ENCODE measurements at regions not wholly inside any gene's neighbourhood (a gene's known extent, or its start where the extent isn't known, plus 50 kb on each side); places are given as distances from the start of the nearest gene placed in this dataset.

DNA sequence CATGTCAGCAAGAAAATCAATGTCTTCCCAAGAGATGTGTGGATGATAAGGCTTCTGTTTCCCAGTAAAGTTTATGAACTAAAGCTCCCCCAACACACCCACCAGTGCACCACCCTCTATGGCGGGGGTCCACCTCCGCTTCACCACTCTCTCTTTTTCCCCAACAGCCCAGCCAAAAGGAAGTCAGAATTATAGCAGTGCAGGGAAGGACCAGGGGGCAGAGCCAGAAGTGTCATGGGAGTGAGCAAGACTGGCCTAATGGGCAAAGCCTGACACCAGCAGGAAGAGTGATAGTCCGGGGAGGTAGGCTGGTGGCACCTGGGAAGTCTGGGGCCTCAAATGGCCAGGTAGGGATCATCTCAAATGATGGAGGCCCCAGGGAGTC, 167.7 kb downstream of the ZFP36L2 start:
- TF ChIP-seq, protein P1, sequence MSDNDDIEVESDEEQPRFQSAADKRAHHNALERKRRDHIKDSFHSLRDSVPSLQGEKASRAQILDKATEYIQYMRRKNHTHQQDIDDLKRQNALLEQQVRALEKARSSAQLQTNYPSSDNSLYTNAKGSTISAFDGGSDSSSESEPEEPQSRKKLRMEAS (IDR thresholded peaks at IDR 0.05; ENCODE audit: low read depth, low read length) = no peak
- TF ChIP-seq MYC (IDR thresholded peaks at IDR 0.05; ENCODE audit: low read depth, low read length) (no peak), POLR2A (IDR thresholded peaks at IDR 0.05; ENCODE audit: extremely low read depth, insufficient read length) (no peak)
- TF ChIP-seq, protein P2, sequence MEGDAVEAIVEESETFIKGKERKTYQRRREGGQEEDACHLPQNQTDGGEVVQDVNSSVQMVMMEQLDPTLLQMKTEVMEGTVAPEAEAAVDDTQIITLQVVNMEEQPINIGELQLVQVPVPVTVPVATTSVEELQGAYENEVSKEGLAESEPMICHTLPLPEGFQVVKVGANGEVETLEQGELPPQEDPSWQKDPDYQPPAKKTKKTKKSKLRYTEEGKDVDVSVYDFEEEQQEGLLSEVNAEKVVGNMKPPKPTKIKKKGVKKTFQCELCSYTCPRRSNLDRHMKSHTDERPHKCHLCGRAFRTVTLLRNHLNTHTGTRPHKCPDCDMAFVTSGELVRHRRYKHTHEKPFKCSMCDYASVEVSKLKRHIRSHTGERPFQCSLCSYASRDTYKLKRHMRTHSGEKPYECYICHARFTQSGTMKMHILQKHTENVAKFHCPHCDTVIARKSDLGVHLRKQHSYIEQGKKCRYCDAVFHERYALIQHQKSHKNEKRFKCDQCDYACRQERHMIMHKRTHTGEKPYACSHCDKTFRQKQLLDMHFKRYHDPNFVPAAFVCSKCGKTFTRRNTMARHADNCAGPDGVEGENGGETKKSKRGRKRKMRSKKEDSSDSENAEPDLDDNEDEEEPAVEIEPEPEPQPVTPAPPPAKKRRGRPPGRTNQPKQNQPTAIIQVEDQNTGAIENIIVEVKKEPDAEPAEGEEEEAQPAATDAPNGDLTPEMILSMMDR (IDR thresholded peaks at IDR 0.05; ENCODE audit: low read depth, low read length) = no peak
- DNase-seq (ENCODE audit: low read depth) = no peak
- no peak overlapping the region for H3K4me3 ChIP-seq (ENCODE audit: low read depth, low read length)

DNA sequence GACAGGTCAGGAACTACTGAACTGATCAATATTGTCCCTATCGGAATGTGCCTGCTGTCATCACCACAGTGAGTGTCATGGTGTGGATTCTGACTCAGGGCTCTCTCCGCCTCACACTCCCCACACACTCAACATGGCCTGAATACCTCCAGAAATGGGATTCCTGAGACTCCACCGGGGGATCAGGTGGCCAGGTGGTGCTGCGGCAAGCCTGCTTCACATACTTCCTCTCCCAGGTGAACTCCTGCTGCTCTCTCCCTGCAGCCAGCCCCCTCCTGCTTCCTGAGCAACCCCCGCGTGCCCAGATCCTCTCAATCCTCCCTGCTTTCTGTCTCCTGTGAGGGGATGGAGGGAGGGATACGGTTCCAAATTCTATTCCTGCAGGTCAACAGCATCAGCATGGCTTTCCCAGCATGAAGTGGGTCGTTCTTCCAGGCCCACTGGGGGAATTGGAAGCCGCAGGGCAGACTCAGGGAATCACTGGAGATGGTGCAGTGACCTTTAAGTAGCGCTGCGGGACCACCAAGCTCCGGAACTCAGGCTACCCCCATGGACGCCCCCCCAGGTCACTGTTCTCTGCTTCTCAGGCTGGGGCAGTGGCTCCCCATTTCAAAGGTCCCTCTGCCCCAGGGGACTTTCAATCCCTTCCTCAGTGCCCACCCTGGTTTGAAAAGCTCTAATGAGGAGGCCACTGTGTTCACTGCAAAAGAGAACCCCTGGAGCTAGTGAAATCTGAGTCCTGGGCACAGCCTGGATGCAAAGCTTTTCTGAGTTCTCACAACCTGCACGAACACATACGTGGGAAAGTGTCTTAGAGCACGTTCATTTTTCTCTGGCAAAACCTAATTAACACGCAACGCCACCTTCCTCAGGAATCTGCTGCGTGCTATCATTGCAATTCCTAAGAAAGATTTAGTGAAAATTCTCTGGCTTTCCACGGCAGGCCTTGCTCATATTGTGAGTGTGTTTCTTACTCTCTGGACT, 168.4 kb downstream of the ZFP36L2 start:
- TF ChIP-seq MYC (IDR thresholded peaks at IDR 0.05; ENCODE audit: low read depth, low read length) (no peak), POLR2A (IDR thresholded peaks at IDR 0.05; ENCODE audit: extremely low read depth, insufficient read length) (no peak)
- TF ChIP-seq, protein P1 (IDR thresholded peaks at IDR 0.05; ENCODE audit: low read depth, low read length) = no peak
- TF ChIP-seq, protein P2 (IDR thresholded peaks at IDR 0.05; ENCODE audit: low read depth, low read length) = no peak
- H3K4me3 ChIP-seq (ENCODE audit: low read depth, low read length) = no peak overlapping the region
- DNase-seq (ENCODE audit: low read depth) = no peak

DNA sequence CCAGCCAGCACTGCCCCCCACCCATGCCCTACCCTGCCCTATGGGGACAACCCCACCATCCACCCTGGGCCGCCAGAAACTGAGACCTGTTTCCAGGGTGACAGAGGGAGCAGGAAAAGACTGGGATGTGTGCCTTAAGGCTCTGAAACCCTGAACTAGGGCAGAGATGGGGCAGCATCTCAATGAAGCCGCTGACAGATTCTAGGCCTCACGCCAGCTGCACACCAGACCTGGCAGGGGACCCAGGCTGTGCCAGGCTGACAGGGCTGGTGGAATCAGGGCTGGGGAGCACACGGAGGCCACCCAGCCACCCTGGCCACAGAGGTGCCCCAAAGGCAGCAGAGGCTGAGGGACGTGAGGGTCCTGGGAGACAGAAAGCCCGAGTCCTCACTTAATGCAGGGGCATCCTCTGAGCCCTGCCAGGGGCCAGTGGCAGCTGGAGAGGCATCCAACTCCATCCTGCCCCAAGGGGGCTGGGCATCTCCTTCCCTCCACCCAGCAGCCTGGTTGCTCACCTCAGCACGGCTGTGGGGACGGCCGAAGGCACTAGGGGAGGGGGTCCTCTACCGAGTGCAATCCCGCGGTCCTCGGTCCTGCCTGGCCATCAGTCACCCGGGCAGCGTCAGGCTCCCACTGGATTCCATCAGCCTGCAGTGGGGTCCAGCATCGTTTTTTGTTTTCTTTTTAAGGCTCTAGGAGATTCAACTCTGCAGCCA, 169.2 kb downstream of the ZFP36L2 start:
- TF ChIP-seq, protein P2 (IDR thresholded peaks at IDR 0.05; ENCODE audit: low read depth, low read length) = no peak
- TF ChIP-seq POLR2A (IDR thresholded peaks at IDR 0.05; ENCODE audit: extremely low read depth, insufficient read length) (no peak), MYC (IDR thresholded peaks at IDR 0.05; ENCODE audit: low read depth, low read length) (no peak)
- TF ChIP-seq, protein P1 (IDR thresholded peaks at IDR 0.05; ENCODE audit: low read depth, low read length) = no peak
- no peak overlapping the region for H3K4me3 ChIP-seq (ENCODE audit: low read depth, low read length)
- no peak for DNase-seq (ENCODE audit: low read depth)

DNA sequence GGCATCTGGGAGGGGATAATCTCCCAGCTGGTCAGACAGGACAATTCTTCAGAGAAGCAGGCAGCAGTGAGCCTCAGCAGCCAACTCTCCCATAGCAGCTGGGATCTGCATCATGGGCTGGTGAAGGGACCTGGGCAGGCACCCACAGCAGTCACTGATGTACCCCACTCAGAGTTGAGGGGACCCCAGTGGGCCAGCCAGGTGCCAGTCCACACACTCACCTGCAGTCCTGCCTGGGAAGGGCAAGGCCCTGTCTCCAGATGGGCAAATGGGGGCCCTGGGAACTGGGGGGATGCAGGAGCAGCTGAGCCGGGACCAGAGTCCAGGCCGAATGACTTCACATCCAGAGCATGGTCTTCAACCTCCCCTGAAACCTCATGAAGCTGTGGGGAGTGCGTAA, 170.4 kb downstream of the ZFP36L2 start:
- H3K4me3 ChIP-seq (ENCODE audit: low read depth, low read length) = no peak overlapping the region
- no peak for DNase-seq (ENCODE audit: low read depth)
- TF ChIP-seq MYC (IDR thresholded peaks at IDR 0.05; ENCODE audit: low read depth, low read length) = no peak
- TF ChIP-seq, protein P1 (IDR thresholded peaks at IDR 0.05; ENCODE audit: low read depth, low read length) = no peak
- no peak for TF ChIP-seq POLR2A (IDR thresholded peaks at IDR 0.05; ENCODE audit: extremely low read depth, insufficient read length)
- TF ChIP-seq, protein P2 (IDR thresholded peaks at IDR 0.05; ENCODE audit: low read depth, low read length) = no peak

DNA sequence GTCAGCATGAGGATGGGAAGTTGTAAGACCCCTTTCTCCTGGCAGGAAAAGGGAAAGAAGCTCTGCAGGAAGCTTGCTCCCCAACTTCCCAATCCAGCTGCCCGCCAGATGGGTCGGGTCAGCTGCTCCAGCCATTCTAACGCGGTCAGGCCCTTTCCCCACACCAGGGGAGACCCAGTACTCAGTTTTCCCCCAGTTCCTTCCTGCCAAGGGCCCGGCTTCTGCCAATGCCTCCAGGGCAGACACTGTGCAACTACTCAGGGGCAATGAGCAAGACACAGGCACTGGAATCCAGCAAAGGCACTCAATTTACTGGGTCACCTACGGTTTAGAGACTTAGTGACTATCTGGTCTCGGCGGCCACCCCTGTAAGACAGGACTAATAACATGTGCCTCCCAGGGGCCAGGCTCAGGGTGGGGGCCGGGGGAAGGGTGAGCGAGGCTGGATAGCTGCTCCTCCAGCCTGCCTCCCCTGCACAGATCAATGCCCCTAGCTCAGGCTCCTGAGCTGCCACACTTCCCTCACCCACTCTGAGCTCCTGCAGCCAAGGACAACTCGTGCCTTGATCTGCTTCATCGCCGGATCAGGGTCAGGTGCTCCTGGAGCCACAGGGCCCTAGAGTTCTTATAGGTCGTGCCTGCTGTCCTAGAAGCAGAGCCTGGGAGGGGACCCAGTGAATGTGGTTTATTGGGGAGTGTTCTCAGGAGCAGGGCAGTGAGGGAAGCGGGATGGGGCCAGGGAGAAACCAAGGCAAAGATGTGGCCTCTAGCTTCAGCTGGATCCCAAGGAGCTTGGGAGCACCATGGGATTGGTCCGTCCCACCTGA, 171.1 kb downstream of the ZFP36L2 start:
- TF ChIP-seq, protein P1 (IDR thresholded peaks at IDR 0.05; ENCODE audit: low read depth, low read length) = no peak
- no peak for TF ChIP-seq POLR2A (IDR thresholded peaks at IDR 0.05; ENCODE audit: extremely low read depth, insufficient read length)
- TF ChIP-seq, protein P2 (IDR thresholded peaks at IDR 0.05; ENCODE audit: low read depth, low read length) = no peak
- no peak for TF ChIP-seq MYC (IDR thresholded peaks at IDR 0.05; ENCODE audit: low read depth, low read length)
- no peak overlapping the region for H3K4me3 ChIP-seq (ENCODE audit: low read depth, low read length)
- DNase-seq (ENCODE audit: low read depth) = no peak
